ENCODE measurements at regions not wholly inside any gene's neighbourhood (a gene's known extent, or its start where the extent isn't known, plus 50 kb on each side); places are given as distances from the start of the nearest gene placed in this dataset.

DNA sequence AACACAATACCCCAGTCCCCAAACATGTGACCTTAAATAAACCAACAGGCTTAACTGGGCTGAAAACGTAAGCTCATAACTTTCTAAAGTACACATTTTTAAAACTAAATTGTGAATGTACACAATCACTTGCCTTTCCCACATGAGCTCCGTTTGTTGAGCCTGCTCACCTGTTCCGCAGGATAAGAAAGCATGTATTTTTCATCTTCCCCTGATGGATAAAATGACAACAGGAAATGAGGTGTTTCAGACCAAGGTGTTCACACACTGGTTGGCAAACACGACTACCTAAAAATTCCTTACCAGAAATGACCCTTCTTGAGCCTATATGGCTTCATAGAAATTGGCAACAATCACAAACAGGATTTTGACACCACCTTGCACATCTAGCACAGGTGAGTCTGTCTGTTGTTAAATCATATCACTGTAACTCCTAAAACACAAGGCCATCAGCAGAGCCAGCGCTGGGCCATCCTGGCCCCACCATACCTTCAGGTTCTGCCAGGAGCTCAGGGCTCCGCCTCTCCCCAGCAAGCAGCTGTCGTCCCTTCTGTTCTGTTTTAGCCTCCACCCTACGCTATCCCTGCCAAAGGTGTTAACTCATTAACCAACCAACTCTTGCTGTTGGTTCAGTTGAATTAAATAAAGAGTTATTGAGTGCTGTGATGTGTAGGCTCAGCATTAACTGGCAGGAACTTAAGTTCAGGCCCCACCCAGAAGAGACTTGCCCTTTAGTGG lies 73.6 kb upstream of the RNF32 start:
- dilution Hi-C loops (cut with HindIII; ENCODE audit: low sequenced_read_pairs, unreplicated experiment) = no loop called here
- no peak overlapping the region for H3K23ac ChIP-seq (ENCODE audit: low read depth, low read length)
- H4K8ac ChIP-seq (ENCODE audit: low read depth in 2 of 2, low read length in 2 of 2) = no peak overlapping the region
- ATAC-seq (ENCODE audit: low read depth) = no peak
- no peak overlapping the region for H3K4me3 ChIP-seq (ENCODE audit: insufficient read depth, low read depth, low read length)
- no peak overlapping the region for H2AFZ ChIP-seq (replicated peaks; ENCODE audit: low read length, poor library complexity)
- no peak overlapping the region for H3K18ac ChIP-seq (ENCODE audit: low read depth, low read length)
- no peaks in the 10 kb centered on the region for H3K36me3 ChIP-seq (ENCODE audit: control insufficient read depth, insufficient read depth, low read length)
- no peak overlapping the region for H2BK5ac ChIP-seq (ENCODE audit: low read depth, low read length, poor library complexity, severe bottlenecking)
- H3K27ac ChIP-seq (ENCODE audit: insufficient read depth, low read length) = no peak overlapping the region
- TF ChIP-seq SMC3 (IDR thresholded peaks at IDR 0.05; ENCODE audit: low read depth, low read length) = no peak
- TF ChIP-seq MXI1 (IDR thresholded peaks at IDR 0.05; ENCODE audit: borderline replicate concordance, low read depth, low read length) = no peak
- TF ChIP-seq BHLHE40 (IDR thresholded peaks at IDR 0.05; ENCODE audit: low read depth, low read length) = no peak
- TF ChIP-seq MAZ (IDR thresholded peaks at IDR 0.05; ENCODE audit: borderline replicate concordance, low read depth, low read length) = no peak
- no peak for TF ChIP-seq FOS (IDR thresholded peaks at IDR 0.05; ENCODE audit: low read depth, low read length)
- TF ChIP-seq MAFK (IDR thresholded peaks at IDR 0.05; ENCODE audit: low read depth, low read length) = no peak
- TF ChIP-seq, protein P1, sequence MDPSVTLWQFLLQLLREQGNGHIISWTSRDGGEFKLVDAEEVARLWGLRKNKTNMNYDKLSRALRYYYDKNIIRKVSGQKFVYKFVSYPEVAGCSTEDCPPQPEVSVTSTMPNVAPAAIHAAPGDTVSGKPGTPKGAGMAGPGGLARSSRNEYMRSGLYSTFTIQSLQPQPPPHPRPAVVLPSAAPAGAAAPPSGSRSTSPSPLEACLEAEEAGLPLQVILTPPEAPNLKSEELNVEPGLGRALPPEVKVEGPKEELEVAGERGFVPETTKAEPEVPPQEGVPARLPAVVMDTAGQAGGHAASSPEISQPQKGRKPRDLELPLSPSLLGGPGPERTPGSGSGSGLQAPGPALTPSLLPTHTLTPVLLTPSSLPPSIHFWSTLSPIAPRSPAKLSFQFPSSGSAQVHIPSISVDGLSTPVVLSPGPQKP (IDR thresholded peaks at IDR 0.05; ENCODE audit: borderline replicate concordance, low read depth, low read length) = no peak
- TF ChIP-seq RFX5 (IDR thresholded peaks at IDR 0.05; ENCODE audit: low read depth, low read length) = no peak
- no peak for TF ChIP-seq NFE2L2 (IDR thresholded peaks at IDR 0.05; ENCODE audit: low read depth, low read length)
- TF ChIP-seq CHD1 (IDR thresholded peaks at IDR 0.05; ENCODE audit: low read depth, low read length) = no peak
- no peak for DNase-seq
- H4K20me1 ChIP-seq (ENCODE audit: insufficient read depth, low read length) = no peaks in the 10 kb centered on the region
- no peak overlapping the region for H2AK5ac ChIP-seq (ENCODE audit: low read depth, low read length)
- H2BK120ac ChIP-seq (ENCODE audit: low read depth, low read length) = no peak overlapping the region
- no peaks in the 10 kb centered on the region for H3K27me3 ChIP-seq (ENCODE audit: control insufficient read depth, insufficient read depth, low read length)
- H4K91ac ChIP-seq (ENCODE audit: insufficient read depth, low read depth, low read length) = no peak overlapping the region
- H3K79me1 ChIP-seq (ENCODE audit: low read depth in 1 of 2, low read length in 2 of 2) = no peaks in the 10 kb centered on the region
- no peaks in the 10 kb centered on the region for H3K4me1 ChIP-seq (ENCODE audit: control insufficient read depth, insufficient read depth, low read length)
- H3K4me2 ChIP-seq (ENCODE audit: low read depth, low read length) = no peak overlapping the region
- no peak overlapping the region for H3K56ac ChIP-seq (ENCODE audit: extremely low read depth, insufficient read depth, low read length)
- in situ Hi-C loops (cut with MboI; ENCODE audit: low sequenced_read_pairs) = no loop called here
- ChIA-PET POLR2A (ENCODE audit: unreplicated experiment) (no interaction called here), CTCF (interaction anchor here (0.6 kb wide), 1 partner anchor 28 kb away, joined by 3 read pairs; no protein-coding TSS in a partner anchor)
- no peak overlapping the region for H2BK15ac ChIP-seq (ENCODE audit: low read depth, low read length)
- H3K14ac ChIP-seq (replicated peaks; ENCODE audit: low read depth, low read length) = no peak overlapping the region
- H4K5ac ChIP-seq (ENCODE audit: low read depth, low read length) = no peak overlapping the region
- no peak overlapping the region for H2BK20ac ChIP-seq (ENCODE audit: low read depth, low read length)
- BruUV-seq (replicated peaks) = no TSS peak
- H2AK9ac ChIP-seq (replicated peaks; ENCODE audit: low read depth, low read length, poor library complexity) = no peak overlapping the region
- intact Hi-C loops (cut with micrococcal nuclease) = loop anchor here (10.0 kb wide), 1 partner anchor 62 kb away; no protein-coding TSS in a partner anchor
- no peak overlapping the region for H3K9ac ChIP-seq (ENCODE audit: low read depth, low read length)
- peaks cover 5% of the 10 kb centered on the region; the same call in 1 of the 2 replicates for H3K9me3 ChIP-seq (ENCODE audit: control insufficient read depth, insufficient read depth, low read length)
- no peak overlapping the region for H3K4ac ChIP-seq (ENCODE audit: low read depth, low read length)
- 20% methylated on average over 1 of the region's 8 CpGs; no CpG with 5 or more reads in 1 of the 2 experiments for WGBS, 2 experiments (ENCODE audit: extremely low coverage in 2 of 2, insufficient read length in 1 of 2)
- no peaks in the 10 kb centered on the region for H3K9me1 ChIP-seq (ENCODE audit: insufficient read depth, low read length)
